NCI-H82 treated with DMSO at 0.1 percent for 48 hours (cell line): ENCODE measurements at regions not wholly inside any gene's neighbourhood (a gene's known extent, or its start where the extent isn't known, plus 50 kb on each side); places are given as distances from the start of the nearest gene placed in this dataset.
"Not testable (repeated sequence)": the region's sequence is repeated elsewhere in the genome, so short reads cannot be mapped to it uniquely, and the experiment has no call there.

Source experiments
- DNase-seq: peaks from one replicate; lab custom pipeline; 2025; ENCODE audit not compliant: unreplicated experiment; lab: John Stamatoyannopoulos, UW

- not testable (repeated sequence) for DNase-seq
Observed at GRCh38 chrX:150232222-150232621, 130.9 kb upstream of the MAMLD1 start.

GRCh38 chrX:150234126-150234525 lies 129.0 kb upstream of the MAMLD1 start:
- no peak for DNase-seq

- no peak for DNase-seq
Observed at GRCh38 chrX:150236327-150236726, 126.8 kb upstream of the MAMLD1 start.

DNA sequence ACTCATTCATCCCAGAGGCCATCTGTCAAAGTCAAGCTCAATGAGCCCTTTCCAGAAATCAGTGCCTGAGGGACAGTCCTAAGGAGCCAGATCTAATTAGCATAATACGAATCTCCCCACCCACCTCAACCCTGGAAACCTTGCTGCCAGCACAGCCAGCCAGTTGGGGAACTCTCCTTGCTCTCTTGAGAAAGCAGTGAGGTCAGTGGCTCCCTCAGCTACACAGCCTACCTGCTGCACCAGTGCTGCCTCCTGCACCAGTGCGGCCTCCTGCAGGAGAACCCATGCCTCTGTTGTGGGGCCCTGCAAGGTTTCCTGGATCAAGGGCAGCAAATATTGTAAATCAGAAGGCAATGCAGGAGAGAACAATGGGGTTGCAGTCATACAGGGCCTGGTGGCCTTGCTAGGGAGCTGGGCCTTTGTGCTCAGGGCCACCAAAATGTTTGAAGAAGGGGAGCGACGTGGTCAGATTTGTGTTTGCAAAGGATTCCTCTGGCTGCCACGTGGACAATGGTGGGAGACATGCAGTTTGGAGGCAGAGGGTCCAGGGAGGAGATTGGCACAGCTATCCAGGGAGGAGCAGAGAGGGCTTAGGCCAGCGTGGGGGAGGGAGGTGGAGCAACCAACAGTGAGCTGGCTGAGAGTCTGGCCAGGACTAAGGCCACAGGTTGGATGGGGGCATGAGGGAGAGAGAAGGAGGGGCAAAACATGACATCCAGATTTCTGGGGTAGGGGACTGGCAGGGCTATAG lies 124.3 kb upstream of the MAMLD1 start:
- DNase-seq: no peak

DNA sequence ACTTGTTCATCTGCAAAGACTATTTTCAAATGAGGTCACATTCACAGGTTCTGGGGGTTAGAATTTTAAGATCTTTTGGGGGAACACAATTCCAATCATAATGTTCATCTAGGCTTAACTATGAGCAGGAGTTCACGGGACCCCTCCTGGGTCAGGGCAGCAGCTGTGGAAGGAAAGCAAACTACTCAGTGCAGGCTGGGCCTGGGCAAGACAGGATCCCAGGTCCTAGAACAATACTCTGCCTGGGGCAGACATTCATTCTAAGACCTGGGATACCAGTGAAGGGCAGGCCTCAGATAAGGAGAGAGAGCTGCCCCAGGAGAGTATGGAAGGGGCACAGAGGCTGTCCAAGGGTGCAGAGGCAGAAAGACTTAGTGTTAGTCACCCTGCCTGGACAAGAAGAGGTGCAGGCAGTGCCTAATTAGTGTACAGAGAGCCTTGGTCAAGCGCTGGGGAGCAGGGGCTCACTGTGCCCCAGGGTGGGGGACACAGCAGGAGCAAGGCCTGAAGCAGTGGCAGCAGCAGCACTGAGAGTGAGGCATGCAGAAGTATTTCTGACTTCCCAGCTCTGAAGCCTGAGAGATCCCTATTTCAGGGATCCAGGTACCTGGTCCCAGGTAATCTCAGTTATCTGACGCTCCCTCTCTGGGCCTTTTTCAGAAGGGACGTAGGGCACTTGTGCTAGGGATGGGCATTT lies 123.0 kb upstream of the MAMLD1 start:
- no peak for DNase-seq

DNA sequence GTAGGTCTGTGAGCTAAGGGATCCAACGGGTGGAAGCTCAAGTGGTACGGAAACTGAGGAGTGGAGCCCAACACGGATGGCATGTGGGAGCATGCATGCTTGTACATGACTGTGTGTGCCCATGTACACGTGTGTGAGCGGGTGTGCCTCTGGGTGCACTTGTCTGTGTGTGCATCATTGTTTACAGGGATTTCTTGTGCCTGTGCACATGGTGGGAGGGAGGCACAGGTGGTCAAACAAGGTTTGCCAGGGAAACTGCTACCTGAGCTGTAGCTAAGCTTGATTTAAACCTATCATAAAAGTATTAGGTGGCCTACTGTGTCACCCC lies 122.5 kb upstream of the MAMLD1 start:
- no peak for DNase-seq

- DNase-seq: no peak
Observed at GRCh38 chrX:150253959-150254620, 109.0 kb upstream of the MAMLD1 start.

DNA sequence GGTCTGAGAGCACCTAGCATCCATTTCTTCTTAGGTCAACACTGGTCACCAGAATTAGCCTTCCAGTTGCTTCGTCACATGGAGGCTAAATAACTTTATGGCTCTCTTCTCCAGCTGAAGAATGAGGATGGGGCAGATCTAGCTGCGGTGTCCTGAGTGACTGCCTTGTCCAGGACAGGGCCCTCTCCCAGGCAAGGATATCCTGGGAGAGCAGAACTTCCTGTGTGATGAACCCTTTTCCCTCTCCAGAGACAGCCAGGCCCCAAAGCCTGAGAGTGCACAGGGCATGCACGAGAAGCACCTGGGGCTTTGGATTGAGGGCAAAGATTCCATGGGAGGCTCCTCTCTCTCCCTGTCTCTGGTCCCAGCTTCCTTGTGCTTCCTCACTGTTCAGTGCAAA lies 108.2 kb upstream of the MAMLD1 start:
- DNase-seq: no peak

DNA sequence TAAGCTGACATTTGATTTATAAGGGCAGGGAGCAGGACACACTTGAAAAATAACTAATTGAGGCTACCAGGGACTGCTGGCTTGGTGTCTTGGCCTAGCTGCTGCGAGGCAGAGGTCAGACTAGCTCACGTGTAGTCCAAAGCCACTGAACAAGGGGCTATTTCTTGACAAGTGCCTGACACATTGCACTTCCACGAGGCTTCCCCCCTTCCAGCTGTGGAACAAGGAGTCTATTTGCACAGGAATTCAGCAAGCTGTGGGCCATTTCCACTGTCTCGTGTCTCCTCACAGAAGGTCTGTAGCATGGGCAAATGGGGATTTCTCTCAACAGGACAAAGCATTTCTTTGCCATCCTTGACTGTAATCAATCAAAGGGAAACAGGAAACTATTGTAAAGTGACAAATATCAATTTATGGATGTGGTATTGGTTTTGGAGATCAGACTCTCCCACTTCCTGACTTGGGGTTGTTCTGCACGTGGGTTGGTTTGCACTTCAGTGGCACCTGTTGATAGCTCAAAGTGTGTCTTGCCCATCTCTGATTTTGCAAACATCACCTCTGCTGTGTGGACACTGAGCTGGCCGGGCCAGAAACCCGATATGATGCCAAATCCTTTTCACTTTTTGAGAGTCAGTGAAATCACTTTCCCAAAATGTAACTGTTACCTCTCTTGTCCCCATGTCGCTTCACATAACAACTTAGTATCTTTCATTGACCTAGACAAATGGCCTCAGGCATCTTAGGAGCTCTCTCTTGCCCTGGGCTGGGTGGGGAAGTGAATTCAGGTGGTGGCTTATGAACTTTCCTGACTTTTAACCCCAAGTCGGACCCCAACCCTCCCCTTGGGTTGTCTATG lies 107.4 kb upstream of the MAMLD1 start:
- DNase-seq: no peak

- DNase-seq: no peak
Observed at GRCh38 chrX:150256297-150256650, 106.8 kb upstream of the MAMLD1 start.

GRCh38 chrX:150257353-150258175 lies 105.6 kb upstream of the MAMLD1 start:
- DNase-seq: no peak

DNA sequence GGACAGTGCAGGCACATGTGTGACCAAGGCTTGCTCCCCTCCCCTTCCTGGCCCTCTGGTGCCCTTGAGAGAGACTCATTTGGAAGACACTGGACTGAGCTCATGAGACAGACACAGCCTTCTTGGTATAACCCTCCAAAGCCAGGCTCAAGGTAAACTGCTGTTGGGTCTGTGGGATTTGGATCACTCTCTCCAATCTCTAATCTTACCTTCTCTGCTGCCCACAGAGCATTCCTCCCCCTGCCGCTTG lies 105.0 kb upstream of the MAMLD1 start:
- no peak for DNase-seq

GRCh38 chrX:150258463-150259430 lies 104.4 kb upstream of the MAMLD1 start:
- DNase-seq: no peak

- DNase-seq: peak; percentile 65
Observed at GRCh38 chrX:150262456-150262855, 100.7 kb upstream of the MAMLD1 start.

- no peak for DNase-seq
Observed at GRCh38 chrX:150268839-150269355, 94.2 kb upstream of the MAMLD1 start.

- no peak for DNase-seq
Observed at GRCh38 chrX:150269605-150270254, 93.4 kb upstream of the MAMLD1 start.

- no peak for DNase-seq
Observed at GRCh38 chrX:150270622-150271021, 92.5 kb upstream of the MAMLD1 start.

DNA sequence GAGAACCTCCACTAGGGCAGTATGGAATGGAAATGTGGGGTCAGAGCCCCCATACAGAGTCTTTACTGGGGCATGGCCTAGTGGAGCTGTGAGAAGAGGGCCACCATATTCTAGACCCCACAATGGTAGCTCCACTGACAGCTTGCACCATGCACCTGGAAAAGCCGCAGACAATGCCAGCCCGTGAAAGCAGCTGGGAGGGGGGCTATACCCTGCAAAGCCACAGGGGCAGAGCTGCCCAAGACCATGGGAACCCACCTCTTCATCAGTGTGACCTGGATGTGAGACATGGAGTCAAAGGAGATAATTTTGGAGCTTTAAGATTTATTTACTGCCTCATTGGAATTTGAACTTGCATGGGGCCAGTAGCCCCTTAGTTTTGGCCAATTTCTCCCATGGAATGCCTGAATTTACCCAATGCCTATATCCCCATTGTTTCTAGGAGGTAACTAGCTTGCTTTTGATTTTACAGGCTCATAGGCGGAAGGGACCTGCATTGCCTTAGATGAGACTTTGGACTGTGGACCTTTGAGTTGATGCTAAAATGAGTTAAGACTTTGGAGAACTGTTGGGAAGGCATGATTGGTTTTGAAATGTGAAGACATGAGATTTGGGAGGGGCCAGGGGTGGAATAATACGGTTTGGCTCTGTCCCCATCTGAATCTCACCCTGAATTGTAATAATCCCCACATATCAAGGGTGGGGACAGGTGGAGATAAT lies 89.4 kb upstream of the MAMLD1 start:
- not testable (repeated sequence) for DNase-seq
